Epidermal melanocyte (primary cell): ENCODE measurements at regions not wholly inside any gene's neighbourhood (a gene's known extent, or its start where the extent isn't known, plus 50 kb on each side); places are given as distances from the start of the nearest gene placed in this dataset.

Experiments used
- DNase-seq: peaks from one replicate; pipeline ENCODE4 v3.0.0; 2011; ENCODE audit warnings: low spot score; ENCODE audit not compliant: insufficient read length

DNA sequence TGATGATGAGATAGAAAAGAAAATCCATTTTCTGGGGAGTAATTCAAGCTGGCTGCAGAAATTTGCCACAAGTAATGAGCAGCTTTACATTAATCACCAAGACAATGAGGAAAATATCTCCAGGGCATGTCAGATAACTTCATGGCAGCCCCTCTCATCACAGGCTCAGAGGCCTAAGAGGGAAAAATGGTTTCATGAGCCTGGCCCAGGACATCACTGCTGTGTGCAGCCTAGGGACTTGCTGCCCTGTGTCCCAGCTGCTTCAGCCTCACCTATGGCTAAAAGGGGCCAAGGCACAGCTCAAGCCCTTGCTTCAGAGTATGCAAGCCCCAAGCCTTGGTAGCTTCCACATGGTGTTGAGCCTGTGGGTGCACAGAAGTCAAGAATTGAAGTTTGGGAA is 161.7 kb downstream of the OPA1 start:
- no peak for DNase-seq

DNA sequence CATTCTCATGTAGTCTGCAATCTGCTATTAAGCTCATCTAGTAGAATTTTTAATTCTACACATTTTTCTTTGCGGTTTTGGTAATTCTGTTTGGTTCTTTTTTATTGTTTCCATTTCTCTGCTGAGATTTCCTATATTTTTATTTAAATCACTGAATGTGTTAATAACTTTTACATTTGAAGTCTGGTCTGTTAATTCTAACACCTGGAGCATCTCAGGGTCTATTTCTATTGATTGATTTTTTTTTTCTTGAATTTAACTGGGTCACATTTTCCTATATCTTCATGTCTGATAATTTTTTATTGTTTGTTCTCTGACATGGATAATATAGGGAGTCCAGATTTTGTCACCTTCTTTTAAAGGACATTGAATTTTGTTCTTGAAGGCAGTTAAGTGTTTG is 163.5 kb downstream of the OPA1 start:
- no peak for DNase-seq

GRCh38 chr3:193757457-193757856 is 164.4 kb downstream of the OPA1 start:
- DNase-seq: no peak

DNA sequence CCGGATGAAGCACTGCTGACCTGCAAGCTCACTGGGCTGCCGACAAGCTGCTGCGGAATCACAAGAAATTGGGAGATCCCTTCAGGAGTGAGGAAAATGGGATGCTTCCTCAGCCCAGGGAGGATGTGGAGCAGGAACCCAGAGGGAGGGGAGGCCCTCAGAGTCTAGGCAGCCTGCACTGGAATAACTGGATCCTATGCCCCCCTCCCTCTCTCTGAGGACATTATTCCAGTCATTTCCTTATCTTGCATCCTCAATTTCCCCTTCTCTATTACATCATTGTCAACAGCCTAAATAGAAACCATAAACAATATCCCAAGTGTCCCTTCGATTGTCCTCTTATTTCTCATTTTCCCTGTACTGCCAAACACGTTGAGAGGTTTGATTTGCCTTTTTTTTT is 169.0 kb downstream of the OPA1 start:
- no peak for DNase-seq

DNA sequence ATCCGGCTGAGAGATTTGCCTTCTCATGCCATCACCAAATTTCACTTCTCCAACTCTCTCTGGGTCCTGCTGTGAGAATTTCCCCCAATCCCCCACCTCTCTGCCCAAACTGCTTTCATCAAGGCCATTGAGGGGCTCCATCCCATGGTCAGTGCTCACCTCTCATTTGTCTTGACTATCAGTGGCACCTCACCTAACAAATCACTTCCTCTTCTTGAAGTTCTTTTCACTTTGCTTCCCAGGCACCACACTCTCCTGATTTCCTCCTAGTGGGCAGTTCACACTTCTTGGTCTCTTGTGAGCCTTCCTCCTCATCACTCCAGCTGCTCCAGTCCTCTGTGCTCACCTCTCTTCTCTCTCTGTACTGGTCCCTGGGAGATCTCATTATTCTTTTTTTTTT is 169.6 kb downstream of the OPA1 start:
- no peak for DNase-seq

DNA sequence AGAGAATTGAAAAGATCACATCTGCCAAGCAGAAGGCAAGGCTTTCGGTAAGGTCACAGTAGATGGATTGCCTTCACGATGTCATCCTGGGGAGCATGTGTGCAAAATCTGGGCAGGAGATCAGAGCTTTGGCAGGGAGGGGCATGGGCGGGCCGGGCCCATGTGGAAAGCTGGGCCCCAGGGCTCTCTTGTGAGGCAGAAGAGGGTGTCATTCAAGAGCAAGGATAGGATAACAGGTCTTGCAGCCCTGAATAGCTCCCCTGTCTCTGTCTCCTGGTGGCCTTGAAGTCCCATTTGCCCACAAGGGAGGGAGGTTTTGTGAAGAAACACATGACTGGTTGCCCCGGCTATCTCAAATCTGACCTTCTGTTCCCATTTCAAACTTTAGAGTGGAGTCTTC is 172.0 kb downstream of the OPA1 start:
- no peak for DNase-seq

- no peak for DNase-seq
Measured at GRCh38 chr3:193767353-193768069, 174.5 kb downstream of the OPA1 start.

DNA sequence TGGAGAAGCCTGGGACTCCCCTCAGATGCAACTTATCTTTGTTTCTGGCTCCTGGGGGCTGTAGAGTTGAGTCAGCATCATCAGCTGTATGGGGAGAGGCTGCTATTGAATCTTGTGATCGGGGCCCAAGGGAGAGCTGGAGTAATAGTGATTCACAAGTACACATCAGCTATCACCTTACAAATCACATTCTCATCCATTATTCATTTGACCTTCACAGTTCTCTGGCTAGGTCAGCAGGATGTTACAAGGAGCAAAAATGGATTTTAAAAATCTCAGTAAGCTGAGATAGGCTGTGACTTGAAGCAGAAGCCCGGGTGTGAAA is 175.0 kb downstream of the OPA1 start:
- no peak for DNase-seq

GRCh38 chr3:193769437-193769836 is 176.4 kb downstream of the OPA1 start:
- no peak for DNase-seq

DNA sequence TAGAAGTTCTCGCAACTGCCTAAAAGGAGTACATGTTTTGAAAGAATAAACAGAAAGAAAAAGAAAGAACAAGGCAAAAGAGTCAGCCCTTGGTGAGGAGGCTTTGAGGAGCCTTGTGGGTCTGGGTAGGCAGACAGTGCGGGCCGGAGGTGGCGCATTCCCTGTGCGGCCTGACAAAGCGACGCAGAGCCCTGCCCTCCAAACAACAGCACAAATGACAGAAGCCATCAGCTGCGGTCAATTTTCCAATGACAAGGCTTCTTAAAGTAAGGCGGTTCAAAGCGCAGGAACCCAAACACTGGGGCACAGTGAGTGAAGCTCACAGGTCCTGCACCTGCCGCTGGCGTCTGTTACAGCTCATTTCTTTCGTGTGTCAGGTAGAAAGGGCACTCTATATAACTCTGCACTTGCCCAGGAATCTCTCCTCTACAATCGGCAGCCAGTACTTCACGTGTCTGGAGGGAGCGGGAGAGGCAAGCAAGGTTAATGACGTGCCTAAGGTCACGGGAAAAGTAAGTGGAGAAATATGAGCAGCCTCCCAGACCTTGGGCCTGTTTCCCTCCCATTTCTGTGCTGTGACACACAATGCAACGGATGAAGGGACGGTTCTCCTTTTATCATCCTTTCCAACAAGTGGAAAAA is 178.1 kb downstream of the OPA1 start:
- no peak for DNase-seq

DNA sequence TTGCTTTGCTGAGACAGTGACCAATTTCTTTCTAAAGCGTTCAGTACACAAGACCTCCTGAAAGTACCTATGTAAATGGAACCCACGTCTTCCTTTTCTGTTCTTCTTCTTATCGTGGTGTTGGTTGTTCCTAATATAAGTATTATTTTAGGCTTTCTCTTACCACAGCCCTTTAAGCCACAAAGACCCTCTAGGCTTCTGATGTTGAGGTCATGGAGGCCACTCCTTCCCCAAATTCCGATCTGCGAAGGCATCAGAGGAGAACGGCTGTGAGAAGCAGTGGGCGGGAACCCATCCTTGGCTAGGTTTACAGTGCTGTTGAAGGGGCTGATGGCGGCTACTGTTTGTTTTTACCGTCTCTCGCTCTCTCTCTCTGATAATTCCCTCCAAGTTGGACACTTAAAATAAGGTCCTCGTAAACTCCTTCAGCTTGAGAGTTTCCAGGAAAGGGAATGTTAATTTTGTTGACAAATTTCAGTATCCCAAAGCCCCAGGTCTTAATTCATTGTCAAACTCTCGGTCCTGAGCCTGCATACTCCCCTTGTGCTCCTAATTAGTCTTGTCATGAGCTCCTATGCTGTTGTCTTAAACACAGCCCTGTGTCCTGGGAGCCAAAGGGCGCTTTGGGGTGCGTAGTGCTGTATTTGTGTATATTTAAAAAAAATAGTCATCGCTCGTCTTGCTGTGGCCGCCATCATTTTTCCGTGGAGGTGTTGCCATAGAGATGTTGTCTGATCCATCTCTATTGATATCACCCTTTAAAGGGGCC is 178.8 kb downstream of the OPA1 start:
- no peak for DNase-seq

- DNase-seq: no peak
Measured at GRCh38 chr3:193772422-193772763, 179.4 kb downstream of the OPA1 start.

DNA sequence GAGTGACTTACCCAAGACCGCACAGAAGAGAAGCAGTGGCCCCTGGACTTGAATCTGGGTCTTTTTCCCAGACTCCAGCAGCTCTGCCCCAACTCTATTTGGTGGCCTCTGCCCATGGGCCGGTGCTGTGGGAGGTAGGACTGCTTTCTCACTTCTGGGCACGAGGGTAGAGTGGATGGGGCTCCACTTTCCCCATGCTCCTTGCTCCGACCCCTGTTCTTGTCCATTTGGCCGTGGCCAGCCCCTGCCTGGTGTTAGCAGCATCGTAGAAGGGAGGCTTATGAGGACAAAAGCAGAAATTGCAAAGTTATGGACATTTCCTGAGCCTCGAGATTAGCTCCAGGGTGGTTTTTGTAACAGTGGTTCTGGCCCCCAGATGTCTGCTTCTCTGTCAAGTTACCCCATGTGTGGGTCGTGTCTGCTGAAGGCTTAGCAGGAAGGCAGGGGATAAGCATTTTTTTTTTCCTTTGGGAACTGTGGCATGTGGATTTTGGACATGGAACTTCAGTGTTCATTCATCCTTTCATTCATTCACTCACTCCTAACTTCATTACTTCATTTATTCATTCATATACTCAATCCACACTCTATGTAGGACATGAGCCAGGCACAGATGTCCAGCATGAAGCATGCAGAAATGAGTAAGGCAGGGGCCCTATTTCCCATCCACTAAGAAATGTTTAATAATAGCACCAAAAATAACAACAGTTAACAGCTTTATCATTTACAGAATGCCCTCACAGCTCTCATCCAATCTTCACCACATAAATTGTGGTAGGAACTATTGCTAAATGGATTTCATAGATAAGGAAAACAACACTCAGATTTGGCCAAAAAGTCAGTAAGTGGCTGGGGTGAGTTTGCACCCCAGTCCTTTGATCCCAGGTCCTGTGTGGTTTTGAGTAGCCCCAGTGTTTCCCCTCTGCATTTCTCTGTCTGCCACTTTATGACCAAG is 180.5 kb downstream of the OPA1 start:
- no peak for DNase-seq

GRCh38 chr3:193774272-193774915 is 181.4 kb downstream of the OPA1 start:
- DNase-seq: no peak

DNA sequence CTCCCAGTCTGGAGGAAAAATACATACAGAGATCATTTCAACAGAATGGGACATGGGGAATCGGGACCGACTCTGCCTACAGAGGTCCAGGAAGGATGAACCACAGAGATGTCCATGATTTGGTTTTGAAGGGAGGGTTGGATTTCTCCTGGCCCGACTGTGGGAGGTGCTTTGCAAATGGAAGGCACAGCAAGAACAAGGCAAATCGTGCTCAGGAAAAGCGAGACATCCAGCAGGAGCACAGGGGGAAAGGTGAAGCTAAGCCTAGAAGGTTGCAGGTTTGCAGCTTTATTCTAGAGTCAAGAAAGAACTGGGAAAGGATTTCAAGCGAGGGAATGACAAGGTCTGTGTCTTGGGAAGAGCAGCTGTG is 181.9 kb downstream of the OPA1 start:
- DNase-seq: no peak

DNA sequence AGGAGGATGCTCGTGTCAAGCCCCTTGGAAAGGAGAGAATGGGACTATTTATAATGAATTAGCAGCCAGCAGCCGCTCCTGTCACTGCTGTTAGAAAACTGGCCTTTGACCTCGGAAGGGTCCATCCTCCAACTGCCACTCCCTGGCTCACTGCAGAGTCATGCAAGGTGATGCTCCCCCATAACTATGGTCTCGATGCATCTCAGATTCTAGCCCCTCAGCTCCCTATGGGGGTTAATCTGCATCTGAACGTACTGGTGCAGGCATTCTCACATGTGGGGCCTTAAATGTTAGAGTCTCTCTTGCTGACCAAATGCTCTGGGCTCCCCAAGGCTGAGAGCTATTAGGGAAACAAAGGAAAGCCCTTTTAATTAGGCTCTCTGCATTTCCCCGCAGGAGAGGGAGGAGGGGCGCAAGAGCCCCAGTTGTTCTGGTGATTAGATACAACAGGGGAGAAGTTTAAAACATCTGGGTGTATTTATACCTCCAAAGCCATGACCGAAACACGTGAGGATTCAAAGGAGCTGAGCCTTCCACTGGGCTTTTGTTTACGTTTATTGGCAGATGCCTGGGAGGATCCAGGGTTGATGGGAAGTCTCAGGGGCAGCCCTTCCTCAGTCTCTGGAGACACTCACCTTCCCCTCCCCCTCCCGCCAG is 182.5 kb downstream of the OPA1 start:
- DNase-seq: no peak

- DNase-seq: no peak
Measured at GRCh38 chr3:193776626-193777358, 183.8 kb downstream of the OPA1 start.

- DNase-seq: no peak
Measured at GRCh38 chr3:193777524-193777923, 184.5 kb downstream of the OPA1 start.

DNA sequence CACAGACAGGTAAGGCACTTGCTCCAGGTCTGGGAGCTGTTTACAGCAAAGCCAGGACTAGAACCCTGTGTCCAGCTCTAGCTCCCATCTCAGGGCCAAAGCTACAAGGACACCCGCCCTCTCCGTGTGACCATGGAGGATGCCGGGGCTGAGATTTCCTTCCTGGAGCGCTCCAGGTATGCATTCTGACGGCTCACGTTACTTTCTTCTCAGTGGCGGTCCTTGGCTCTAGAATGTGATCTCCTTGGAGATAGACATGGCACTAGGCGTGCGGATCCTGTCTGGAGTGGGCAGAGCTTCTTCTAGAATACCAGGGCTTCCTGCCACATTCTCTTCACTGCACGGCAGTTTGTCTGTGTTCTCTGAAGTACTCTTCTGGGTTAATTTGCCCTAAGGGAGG is 185.7 kb downstream of the OPA1 start:
- DNase-seq: no peak

GRCh38 chr3:193779933-193780332 is 186.9 kb downstream of the OPA1 start:
- DNase-seq: no peak
